Activated naive CD8-positive, alpha-beta T cell treated with anti-CD3 and anti-CD28 coated beads for 36 hours (primary cell): ENCODE measurements at regions not wholly inside any gene's neighbourhood (a gene's known extent, or its start where the extent isn't known, plus 50 kb on each side); places are given as distances from the start of the nearest gene placed in this dataset.
"Not testable (repeated sequence)": the region's sequence is repeated elsewhere in the genome, so short reads cannot be mapped to it uniquely, and the experiment has no call there.

Experiments used
- DNase-seq: peaks from one replicate; pipeline ENCODE4 v3.0.0; 2021
- H3K27ac Mint-ChIP-seq: one replicate; pipeline ENCODE4 v1.8.0; 2022; ENCODE audit warnings: mild to moderate bottlenecking, moderate library complexity, mixed read lengths
- H3K27me3 Mint-ChIP-seq: one replicate; pipeline ENCODE4 v1.8.0; 2022; ENCODE audit warnings: mild to moderate bottlenecking, mixed read lengths
- H3K36me3 Mint-ChIP-seq: one replicate; pipeline ENCODE4 v1.8.0; 2021; ENCODE audit warnings: mild to moderate bottlenecking, mixed read lengths
- H3K4me1 Mint-ChIP-seq: one replicate; pipeline ENCODE4 v1.8.0; 2021; ENCODE audit warnings: mixed read lengths
- H3K4me3 Mint-ChIP-seq: one replicate; pipeline ENCODE4 v1.8.0; 2022; ENCODE audit warnings: mild to moderate bottlenecking, moderate library complexity, mixed read lengths
- H3K9me3 Mint-ChIP-seq: one replicate; pipeline ENCODE4 v1.8.0; 2022; ENCODE audit warnings: mixed read lengths

DNA sequence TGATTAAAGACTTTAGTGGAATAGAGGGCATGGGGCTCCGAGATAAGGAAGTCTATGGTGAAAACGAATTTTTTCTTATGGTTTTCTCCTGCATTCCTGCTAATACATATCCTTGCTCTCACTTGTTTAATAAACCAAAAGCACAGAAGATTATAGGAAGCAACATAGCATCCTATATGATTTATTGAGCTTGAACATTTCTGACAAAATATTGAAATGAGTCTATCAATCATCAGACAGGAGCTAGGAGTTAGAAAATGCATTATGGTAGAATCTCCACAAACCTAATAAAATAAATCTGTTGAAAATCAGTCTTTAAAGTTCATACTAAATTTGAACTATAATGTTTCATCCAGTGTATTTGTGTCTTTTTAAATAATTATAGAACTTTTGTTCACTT is 554.6 kb upstream of the RGMB start:
- Mint-ChIP-seq H3K4me3 (no peak overlapping the region), H3K27me3 (no peaks in the 10 kb centered on the region), H3K36me3 (no peaks in the 10 kb centered on the region), H3K9me3 (no peaks in the 10 kb centered on the region), H3K27ac (no peak overlapping the region), H3K4me1 (peaks cover 4% of the 10 kb centered on the region)
- DNase-seq, result no peak

DNA sequence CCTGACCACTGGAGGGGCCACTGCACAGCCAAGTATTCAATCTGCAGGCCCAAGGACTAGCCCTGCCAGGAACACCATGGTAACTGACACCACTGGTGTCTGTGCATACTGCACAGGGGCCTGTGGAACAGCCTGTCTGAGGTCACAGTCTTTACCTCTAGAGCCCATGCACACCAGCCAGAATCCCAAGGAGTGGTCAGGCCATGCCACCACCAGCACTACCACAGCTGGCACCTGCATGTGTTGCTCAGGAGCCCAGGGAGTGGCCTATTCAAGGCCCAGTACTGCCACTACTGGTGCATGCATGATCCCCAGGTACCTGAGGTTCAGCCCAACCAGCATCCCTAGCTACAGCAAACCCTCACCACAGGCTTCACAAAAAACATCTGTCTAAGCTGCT is 546.0 kb upstream of the RGMB start:
- no peaks in the 10 kb centered on the region for H3K4me1 Mint-ChIP-seq
- DNase-seq, result no peak
- no peak overlapping the region for H3K4me3 Mint-ChIP-seq
- H3K9me3 Mint-ChIP-seq, result peaks cover 16% of the 10 kb centered on the region
- H3K27me3 Mint-ChIP-seq, result no peaks in the 10 kb centered on the region
- H3K36me3 Mint-ChIP-seq, result no peaks in the 10 kb centered on the region
- H3K27ac Mint-ChIP-seq, result no peak overlapping the region

DNA sequence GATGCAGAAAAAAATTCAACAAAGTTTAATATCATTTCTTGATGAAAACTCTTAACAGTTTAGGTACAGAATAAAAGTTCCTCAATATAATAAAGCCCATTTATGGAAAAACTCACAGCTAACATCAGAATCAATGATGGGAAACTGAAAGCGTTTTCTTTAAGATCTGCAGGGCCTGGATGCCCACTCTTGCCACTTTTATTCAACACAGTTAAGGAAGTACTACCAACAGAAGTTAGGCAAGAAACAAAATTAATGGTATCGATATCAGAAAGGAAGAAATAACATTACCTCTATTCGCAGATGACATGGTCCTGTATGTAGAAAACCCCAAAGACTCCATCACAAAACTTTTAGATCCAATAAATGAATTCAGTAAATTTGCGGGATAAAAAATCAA is 542.4 kb upstream of the RGMB start:
- DNase-seq, result no peak
- H3K36me3 Mint-ChIP-seq, result no peaks in the 10 kb centered on the region
- no peak overlapping the region for H3K4me3 Mint-ChIP-seq
- peaks cover 23% of the 10 kb centered on the region for H3K9me3 Mint-ChIP-seq
- H3K27me3 Mint-ChIP-seq, result no peaks in the 10 kb centered on the region
- no peak overlapping the region for H3K27ac Mint-ChIP-seq
- H3K4me1 Mint-ChIP-seq, result no peaks in the 10 kb centered on the region

DNA sequence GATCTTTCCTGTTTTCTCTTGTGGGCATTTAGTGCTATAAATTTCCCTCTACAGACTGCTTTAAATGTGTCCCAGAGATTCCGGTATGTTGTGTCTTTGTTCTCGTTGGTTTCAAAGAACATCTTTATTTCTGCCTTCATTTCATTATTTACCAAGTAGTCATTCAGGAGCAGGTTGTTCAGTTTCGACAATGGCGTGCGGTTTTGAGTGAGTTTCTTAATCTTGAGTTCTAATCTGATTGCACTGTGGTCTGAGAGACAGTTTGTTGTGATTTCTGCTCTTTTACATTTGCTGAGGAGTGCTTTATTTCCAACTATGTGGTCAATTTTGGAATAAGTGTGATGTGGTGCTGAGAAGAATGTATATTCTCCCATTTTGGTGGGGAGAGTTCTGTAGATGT is 535.7 kb upstream of the RGMB start:
- peaks cover 19% of the 10 kb centered on the region for H3K9me3 Mint-ChIP-seq
- not testable (repeated sequence) for H3K4me3 Mint-ChIP-seq, DNase-seq, H3K36me3 Mint-ChIP-seq, H3K4me1 Mint-ChIP-seq, H3K27me3 Mint-ChIP-seq, H3K27ac Mint-ChIP-seq

DNA sequence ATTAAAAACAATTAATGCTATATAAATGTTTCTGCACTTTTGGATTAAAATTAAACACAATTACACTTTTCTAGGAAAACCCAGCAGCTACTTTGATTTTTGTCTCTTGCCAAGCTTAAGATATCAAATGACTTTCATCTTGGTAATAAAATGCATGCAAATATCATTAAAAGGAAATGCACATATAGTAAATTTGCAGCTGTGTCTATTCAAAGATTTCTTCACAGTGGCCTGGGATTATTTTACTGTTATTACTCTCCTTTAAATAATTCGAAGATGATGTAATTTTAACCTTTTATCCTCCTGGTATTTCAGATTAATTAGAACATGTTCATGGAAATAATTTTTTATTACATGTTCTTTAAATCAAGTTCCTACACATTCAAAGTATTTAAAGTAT is 529.5 kb upstream of the RGMB start:
- Mint-ChIP-seq H3K4me3 (no peak overlapping the region), H3K27ac (no peak overlapping the region), H3K9me3 (no peaks in the 10 kb centered on the region), H3K27me3 (no peaks in the 10 kb centered on the region), H3K36me3 (no peaks in the 10 kb centered on the region), H3K4me1 (no peaks in the 10 kb centered on the region)
- DNase-seq, result no peak

DNA sequence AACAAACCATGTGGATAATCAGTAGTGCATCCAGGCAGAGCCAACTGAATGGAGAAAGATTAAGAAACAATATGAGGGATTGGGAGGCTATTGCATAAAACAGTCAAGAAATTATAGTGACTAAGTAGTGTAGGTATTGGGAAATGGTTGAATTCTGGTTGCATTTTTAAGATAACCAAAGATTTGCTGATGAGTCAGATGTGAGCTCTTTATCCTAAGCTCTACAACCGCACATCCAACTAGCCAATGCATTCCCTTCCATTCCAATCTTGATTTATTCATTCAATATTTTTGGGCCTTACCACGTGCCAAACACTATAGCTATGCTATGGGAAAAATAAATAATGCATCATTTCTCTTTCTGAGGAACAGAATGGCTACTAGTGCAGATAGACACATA is 524.5 kb upstream of the RGMB start:
- Mint-ChIP-seq H3K36me3 (no peaks in the 10 kb centered on the region), H3K4me3 (no peak overlapping the region), H3K4me1 (no peaks in the 10 kb centered on the region), H3K27ac (no peak overlapping the region), H3K9me3 (no peaks in the 10 kb centered on the region), H3K27me3 (peaks cover 3% of the 10 kb centered on the region)
- no peak for DNase-seq

DNA sequence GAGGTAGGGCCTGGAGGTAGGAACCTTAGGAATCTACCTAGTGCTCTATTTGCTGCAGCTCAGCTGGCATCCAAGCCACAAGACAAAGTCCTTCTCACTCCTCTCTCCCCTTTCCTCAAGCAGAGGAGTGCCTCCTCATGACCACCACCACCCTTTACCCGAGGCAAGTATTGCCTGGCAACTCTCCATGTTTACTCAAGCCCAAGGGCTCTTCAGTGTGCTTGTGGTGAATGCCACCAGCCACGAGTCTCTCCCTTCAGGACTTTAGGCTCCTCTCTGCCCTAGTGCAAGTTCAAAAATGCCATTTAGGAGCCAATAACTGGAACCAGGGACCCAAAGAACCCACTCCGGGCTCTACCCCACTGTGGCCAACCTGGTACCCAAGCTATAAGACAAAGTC is 514.5 kb upstream of the RGMB start:
- H3K27me3 Mint-ChIP-seq, result no peaks in the 10 kb centered on the region
- no peaks in the 10 kb centered on the region for H3K36me3 Mint-ChIP-seq
- H3K9me3 Mint-ChIP-seq, result no peaks in the 10 kb centered on the region
- H3K4me1 Mint-ChIP-seq, result no peaks in the 10 kb centered on the region
- no peak for DNase-seq
- H3K4me3 Mint-ChIP-seq, result no peak overlapping the region
- no peak overlapping the region for H3K27ac Mint-ChIP-seq

DNA sequence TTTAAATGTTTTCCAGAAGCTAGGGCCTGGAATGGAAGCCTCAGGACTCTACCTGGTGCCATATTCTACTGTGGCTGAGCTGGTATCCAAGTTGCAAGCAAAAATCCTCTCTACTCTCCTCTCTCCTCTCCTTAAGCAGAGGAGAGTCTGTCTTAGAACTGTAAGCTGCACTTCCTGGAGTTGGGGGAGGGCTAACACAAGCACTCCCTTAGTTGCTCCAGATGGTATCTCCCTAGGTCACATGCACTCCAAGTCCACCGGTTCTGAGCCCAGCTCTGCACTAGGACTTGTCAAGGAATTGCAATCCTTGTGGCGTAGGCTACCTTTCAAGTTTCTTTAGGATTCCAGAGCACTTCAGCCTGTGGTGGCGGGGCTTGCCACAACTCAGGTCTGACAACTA is 513.9 kb upstream of the RGMB start:
- Mint-ChIP-seq H3K27me3 (no peaks in the 10 kb centered on the region), H3K9me3 (no peaks in the 10 kb centered on the region), H3K27ac (no peak overlapping the region), H3K4me1 (no peaks in the 10 kb centered on the region), H3K4me3 (no peak overlapping the region), H3K36me3 (no peaks in the 10 kb centered on the region)
- DNase-seq, result no peak

DNA sequence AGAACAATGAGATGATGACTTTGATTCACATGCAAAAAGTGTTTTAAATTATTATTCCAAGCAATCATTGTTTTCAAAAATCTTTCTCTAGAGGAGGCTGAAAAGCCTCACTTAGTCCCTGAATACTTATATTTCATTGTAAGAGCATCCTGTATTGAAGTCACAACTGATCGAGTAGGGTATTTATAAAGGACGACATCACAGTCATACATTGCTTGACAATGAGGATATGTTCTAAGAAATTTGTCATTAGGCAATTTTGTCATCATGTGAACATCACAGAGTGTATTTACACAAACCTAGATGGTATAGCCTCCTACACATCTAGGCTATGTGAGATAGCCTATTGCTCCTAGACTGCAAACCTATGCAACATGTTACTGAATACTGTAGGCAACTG is 510.4 kb upstream of the RGMB start:
- H3K4me3 Mint-ChIP-seq, result no peak overlapping the region
- H3K4me1 Mint-ChIP-seq, result no peaks in the 10 kb centered on the region
- no peaks in the 10 kb centered on the region for H3K36me3 Mint-ChIP-seq
- no peaks in the 10 kb centered on the region for H3K27me3 Mint-ChIP-seq
- no peak for DNase-seq
- H3K27ac Mint-ChIP-seq, result no peak overlapping the region
- H3K9me3 Mint-ChIP-seq, result no peaks in the 10 kb centered on the region

DNA sequence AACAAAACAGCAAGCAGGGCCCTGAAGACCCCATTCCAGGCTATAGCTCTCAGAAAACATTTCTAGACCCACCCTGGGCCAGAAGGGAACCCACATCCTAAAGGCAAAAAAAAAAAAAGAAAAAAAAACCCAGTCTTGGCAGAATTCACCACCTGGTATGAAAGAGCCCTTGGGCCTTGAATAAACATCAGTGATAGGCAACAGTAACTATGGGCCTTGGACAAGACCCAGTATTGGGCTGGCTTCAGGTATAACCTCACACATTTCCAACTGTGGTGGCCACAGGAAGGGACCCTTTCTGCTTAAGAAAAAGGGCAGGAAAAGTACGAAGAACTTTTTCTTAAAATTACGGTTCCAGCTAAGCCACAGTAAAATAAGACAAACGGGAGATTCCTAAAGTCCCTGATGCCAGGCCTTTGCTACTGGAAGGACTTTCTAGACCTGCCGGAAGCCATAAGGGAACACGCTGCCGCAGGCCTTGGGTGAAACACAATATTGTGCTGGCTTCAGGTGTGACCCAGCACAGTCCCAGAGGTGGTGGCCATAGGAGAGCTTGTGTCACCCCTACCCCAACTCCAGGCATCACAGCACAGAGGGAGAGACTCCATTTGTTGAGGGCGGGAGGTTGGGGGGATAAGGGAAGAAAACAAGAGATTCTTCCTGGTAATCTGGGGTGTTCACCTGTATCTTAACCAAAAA is 505.2 kb upstream of the RGMB start:
- H3K4me3 Mint-ChIP-seq, result no peak overlapping the region
- no peak for DNase-seq
- H3K9me3 Mint-ChIP-seq, result no peaks in the 10 kb centered on the region
- no peaks in the 10 kb centered on the region for H3K4me1 Mint-ChIP-seq
- H3K36me3 Mint-ChIP-seq, result no peaks in the 10 kb centered on the region
- no peak overlapping the region for H3K27ac Mint-ChIP-seq
- no peaks in the 10 kb centered on the region for H3K27me3 Mint-ChIP-seq

DNA sequence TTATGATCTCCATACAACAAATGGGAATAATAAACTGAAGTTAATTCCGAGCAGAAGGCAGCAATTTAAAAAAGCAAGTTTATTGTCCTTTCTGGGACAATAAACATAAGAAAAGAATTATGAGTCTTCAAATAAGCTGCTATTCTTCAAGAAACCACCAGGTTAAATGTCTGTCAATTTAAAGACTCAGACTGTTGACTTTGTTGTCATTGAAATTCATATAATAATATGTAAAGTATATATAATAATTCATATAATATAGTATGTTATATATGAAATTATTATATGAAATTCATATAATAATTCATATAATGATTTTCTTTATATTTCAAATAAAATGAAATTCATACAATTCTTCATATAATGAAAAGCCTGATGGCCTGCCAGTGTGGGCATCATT is 497.5 kb upstream of the RGMB start:
- Mint-ChIP-seq H3K27ac (no peak overlapping the region), H3K36me3 (no peaks in the 10 kb centered on the region), H3K27me3 (no peaks in the 10 kb centered on the region), H3K4me3 (no peak overlapping the region), H3K4me1 (no peaks in the 10 kb centered on the region), H3K9me3 (no peaks in the 10 kb centered on the region)
- DNase-seq, result no peak

DNA sequence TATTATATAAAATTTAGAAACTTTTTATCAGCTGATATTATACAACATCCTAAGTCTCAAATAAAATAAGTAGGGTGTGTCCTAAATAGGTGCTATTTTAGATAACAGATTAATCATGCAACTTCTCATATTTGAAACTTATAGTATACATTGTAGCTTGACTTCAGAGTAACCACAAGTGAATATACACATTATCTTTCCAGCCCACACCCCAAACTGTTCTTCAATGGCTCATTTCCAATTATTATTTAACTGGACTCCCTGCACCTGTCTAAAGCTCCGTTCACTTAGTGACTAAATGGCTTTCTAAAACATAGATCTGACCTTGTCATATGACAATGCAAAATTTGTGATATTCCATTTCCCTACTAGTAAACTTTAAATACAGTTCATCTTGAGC is 490.9 kb upstream of the RGMB start:
- no peak for DNase-seq
- no peaks in the 10 kb centered on the region for H3K9me3 Mint-ChIP-seq

DNA sequence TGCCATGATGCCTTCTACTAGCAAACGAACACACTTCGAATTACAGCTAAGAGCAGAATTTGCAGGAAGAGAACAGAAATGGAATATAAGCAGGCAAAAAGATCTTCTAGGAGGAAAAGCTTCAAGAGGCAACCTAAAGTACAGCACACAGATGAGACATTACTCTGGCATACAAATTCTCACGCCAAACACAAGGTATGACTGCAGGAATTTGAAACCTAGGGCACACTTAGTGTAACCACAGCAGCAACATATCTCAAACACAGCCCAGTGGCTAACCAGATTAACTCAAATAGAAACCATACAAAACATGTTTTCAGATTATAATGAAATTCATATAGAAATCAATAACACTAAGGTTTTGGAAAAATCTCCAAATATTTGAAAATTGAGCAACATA is 481.0 kb upstream of the RGMB start:
- Mint-ChIP-seq H3K36me3 (no peaks in the 10 kb centered on the region), H3K27ac (no peak overlapping the region)

More for the DNA sequence above, 490.9 kb upstream of the RGMB start:
- Mint-ChIP-seq H3K4me1 (no peaks in the 10 kb centered on the region), H3K27me3 (no peaks in the 10 kb centered on the region), H3K27ac (no peak overlapping the region), H3K36me3 (no peaks in the 10 kb centered on the region), H3K4me3 (no peak overlapping the region)

DNA sequence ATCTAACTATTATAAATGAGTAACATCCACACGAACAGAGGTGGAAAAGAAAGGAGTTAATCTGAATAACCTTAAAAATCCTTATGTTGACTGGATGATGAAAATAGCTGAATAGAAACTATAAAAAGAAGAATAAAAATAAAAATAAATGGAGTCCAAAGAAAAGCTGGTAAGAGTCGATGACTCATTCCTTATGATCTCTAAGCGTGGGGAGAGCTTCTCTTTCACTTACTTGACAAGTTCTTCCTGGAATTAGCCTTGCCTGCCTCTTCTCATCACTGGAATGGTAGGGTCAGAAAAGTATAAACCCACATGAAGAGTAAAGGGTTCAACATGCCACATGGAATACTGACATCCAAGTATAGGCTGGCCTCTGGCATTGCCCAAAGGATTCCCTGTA is 477.0 kb upstream of the RGMB start:
- Mint-ChIP-seq H3K36me3 (no peaks in the 10 kb centered on the region), H3K4me1 (no peaks in the 10 kb centered on the region)

More for the DNA sequence above, 481.0 kb upstream of the RGMB start:
- H3K4me3 Mint-ChIP-seq, result no peak overlapping the region
- no peak for DNase-seq
- H3K9me3 Mint-ChIP-seq, result no peaks in the 10 kb centered on the region
- H3K4me1 Mint-ChIP-seq, result no peaks in the 10 kb centered on the region
- H3K27me3 Mint-ChIP-seq, result no peaks in the 10 kb centered on the region

DNA sequence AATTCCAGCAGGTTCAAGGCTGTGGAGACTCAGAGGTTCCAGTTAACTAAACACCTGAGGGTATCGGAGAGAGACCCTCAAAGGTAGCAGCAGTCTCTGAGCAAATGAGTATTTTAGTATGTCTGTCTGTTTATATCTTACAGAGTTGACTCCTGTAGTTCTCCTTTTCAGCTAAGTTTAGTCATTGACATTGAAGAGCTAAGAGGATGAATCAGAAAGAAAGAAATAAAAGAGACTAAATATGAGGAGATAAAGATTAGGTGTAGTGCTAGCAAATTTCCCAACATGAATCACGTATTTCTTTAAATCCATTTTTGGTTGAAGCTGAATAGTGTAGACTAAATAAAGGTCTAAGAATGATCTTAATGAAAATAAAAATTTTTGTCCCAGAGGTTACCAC is 474.0 kb upstream of the RGMB start:
- Mint-ChIP-seq H3K36me3 (no peaks in the 10 kb centered on the region), H3K27me3 (peaks cover 19% of the 10 kb centered on the region), H3K4me3 (no peak overlapping the region), H3K4me1 (no peaks in the 10 kb centered on the region), H3K27ac (no peak overlapping the region), H3K9me3 (no peaks in the 10 kb centered on the region)
- DNase-seq, result no peak

More for the DNA sequence above, 477.0 kb upstream of the RGMB start:
- no peak overlapping the region for H3K27ac Mint-ChIP-seq
- DNase-seq, result no peak
- H3K9me3 Mint-ChIP-seq, result no peaks in the 10 kb centered on the region
- H3K4me3 Mint-ChIP-seq, result no peak overlapping the region
- H3K27me3 Mint-ChIP-seq, result peaks cover 8% of the 10 kb centered on the region

DNA sequence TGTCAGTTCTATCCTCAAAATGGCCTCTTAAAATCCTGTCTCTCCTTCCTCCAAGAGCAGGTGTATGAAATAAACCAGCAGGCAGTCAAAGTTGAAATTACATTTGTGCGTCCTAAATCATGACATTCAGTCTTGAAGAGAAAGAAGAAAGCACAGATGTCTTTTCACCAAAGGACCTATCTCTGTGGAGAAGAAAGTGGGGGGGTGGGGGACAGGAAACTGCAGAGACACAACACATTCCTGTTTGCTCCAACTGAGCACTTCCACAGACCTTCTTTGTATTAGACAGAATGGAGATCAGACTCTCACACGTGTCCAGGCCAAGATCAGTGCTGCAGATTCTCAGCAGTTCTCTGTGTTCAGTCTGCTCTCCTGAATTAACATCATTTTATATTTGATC is 471.9 kb upstream of the RGMB start:
- no peak overlapping the region for H3K4me3 Mint-ChIP-seq

More for the DNA sequence above, 471.9 kb upstream of the RGMB start:
- no peaks in the 10 kb centered on the region for H3K36me3 Mint-ChIP-seq
- H3K27ac Mint-ChIP-seq, result no peak overlapping the region
- H3K27me3 Mint-ChIP-seq, result peaks cover 19% of the 10 kb centered on the region
- no peaks in the 10 kb centered on the region for H3K9me3 Mint-ChIP-seq
- no peak for DNase-seq
- H3K4me1 Mint-ChIP-seq, result no peaks in the 10 kb centered on the region
